ENCODE measurements at regions not wholly inside any gene's neighbourhood (a gene's known extent, or its start where the extent isn't known, plus 50 kb on each side); places are given as distances from the start of the nearest gene placed in this dataset.

- no peak for TF ChIP-seq CREB5 (CRISPR knock-in tag; IDR thresholded peaks at IDR 0.05; ENCODE audit: low read depth)
- TF ChIP-seq TCF4 (CRISPR knock-in tag; IDR thresholded peaks at IDR 0.05; ENCODE audit: borderline replicate concordance) = no peak
- no peak for TF ChIP-seq ARNTL (CRISPR knock-in tag; IDR thresholded peaks at IDR 0.05; ENCODE audit: borderline replicate concordance, low read depth)
- TF ChIP-seq ISL1 (CRISPR knock-in tag; IDR thresholded peaks at IDR 0.05) = no peak
- no peak for TF ChIP-seq PPARA (CRISPR knock-in tag; IDR thresholded peaks at IDR 0.05; ENCODE audit: borderline replicate concordance)
- TF ChIP-seq BACH2 (CRISPR knock-in tag; IDR thresholded peaks at IDR 0.05; ENCODE audit: borderline replicate concordance) = no peak
- no peak for TF ChIP-seq TSHZ2 (CRISPR knock-in tag; IDR thresholded peaks at IDR 0.05)
Observed at GRCh38 chr20:6908673-6909072, 141.2 kb downstream of the BMP2 start.

Measured in SK-N-SH treated with all-trans-retinoic acid at 6 μM for 48 hours (cell line).